KMS-11 (cell line): ENCODE measurements at regions not wholly inside any gene's neighbourhood (a gene's known extent, or its start where the extent isn't known, plus 50 kb on each side); places are given as distances from the start of the nearest gene placed in this dataset.

ENCODE experiments used
- H2AFZ ChIP-seq: fragments of 200-600 bp; sonication (generic); 2 replicates; pipeline ENCODE4 v1.6.1; 2016; ENCODE audit warnings: antibody characterized with exemption, mixed run types, low read depth
- H3K27ac ChIP-seq: fragments of 200-600 bp; sonication (generic); 2 replicates; pipeline ENCODE4 v1.6.1; 2016; ENCODE audit warnings: mild to moderate bottlenecking, mixed run types
- H3K27me3 ChIP-seq: fragments of 200-600 bp; sonication (generic); 2 replicates; pipeline ENCODE4 v1.6.1; 2017; ENCODE audit warnings: mild to moderate bottlenecking, low read depth, mixed run types, moderate library complexity; ENCODE audit not compliant: insufficient read depth
- H3K36me3 ChIP-seq: fragments of 200-600 bp; sonication (generic); 2 replicates; pipeline ENCODE4 v1.6.1; 2017; ENCODE audit warnings: mild to moderate bottlenecking, mixed run types; ENCODE audit not compliant: insufficient read depth
- H3K4me1 ChIP-seq: fragments of 200-600 bp; sonication (generic); 2 replicates; pipeline ENCODE4 v1.6.1; 2016; ENCODE audit warnings: mild to moderate bottlenecking, low read depth, mixed run types; ENCODE audit not compliant: poor library complexity, severe bottlenecking
- H3K4me2 ChIP-seq: fragments of 200-600 bp; sonication (generic); 2 replicates; pipeline ENCODE4 v1.7.0; 2016; ENCODE audit warnings: mild to moderate bottlenecking, mixed run types
- H3K4me3 ChIP-seq: fragments of 200-600 bp; sonication (generic); IDR thresholded peaks from 2 replicates; pipeline ENCODE4 v1.6.1; 2017; ENCODE audit warnings: low read depth, low read length, mixed read lengths; ENCODE audit not compliant: insufficient read depth
- H3K79me2 ChIP-seq: fragments of 200-600 bp; sonication (generic); 2 replicates; pipeline ENCODE4 v1.6.1; 2016; ENCODE audit warnings: low read depth, mixed run types; ENCODE audit not compliant: insufficient read depth
- H3K9ac ChIP-seq: fragments of 200-600 bp; sonication (generic); 2 replicates; pipeline ENCODE4 v1.6.1; 2016; ENCODE audit warnings: mild to moderate bottlenecking, mixed run types
- H4K20me1 ChIP-seq: fragments of 200-600 bp; sonication (generic); 2 replicates; pipeline ENCODE4 v1.6.1; 2016; ENCODE audit warnings: mild to moderate bottlenecking, mixed run types; ENCODE audit not compliant: insufficient read depth
- CTCF ChIP-seq: fragments of 200-600 bp; sonication (generic); conservative IDR thresholded peaks from 2 replicates; pipeline ENCODE4 v1.6.1; 2017; ENCODE audit warnings: low read depth, mild to moderate bottlenecking, antibody characterized with exemption, low read length, moderate library complexity, mixed read lengths

- H3K27me3 ChIP-seq = no peaks in the 10 kb centered on the region
- H3K9ac ChIP-seq = no peak overlapping the region
- no peak overlapping the region for H3K27ac ChIP-seq
- H3K4me2 ChIP-seq = no peak overlapping the region
- no peak overlapping the region for H3K4me3 ChIP-seq
- H2AFZ ChIP-seq = no peak overlapping the region
- no peaks in the 10 kb centered on the region for H3K4me1 ChIP-seq
- TF ChIP-seq CTCF = no peak
- H3K79me2 ChIP-seq = no peaks in the 10 kb centered on the region
- no peaks in the 10 kb centered on the region for H4K20me1 ChIP-seq
- no peaks in the 10 kb centered on the region for H3K36me3 ChIP-seq
Measured at GRCh38 chr2:57343391-57344006, 703.1 kb upstream of the VRK2 start.

GRCh38 chr2:57368190-57368589 is 678.4 kb upstream of the VRK2 start:
- H3K4me1 ChIP-seq = no peaks in the 10 kb centered on the region
- no peak overlapping the region for H3K4me3 ChIP-seq
- no peaks in the 10 kb centered on the region for H4K20me1 ChIP-seq
- no peak overlapping the region for H3K27ac ChIP-seq
- H3K79me2 ChIP-seq = no peaks in the 10 kb centered on the region
- no peaks in the 10 kb centered on the region for H3K27me3 ChIP-seq
- TF ChIP-seq CTCF = no peak
- no peaks in the 10 kb centered on the region for H3K36me3 ChIP-seq
- H2AFZ ChIP-seq = no peak overlapping the region
- no peak overlapping the region for H3K4me2 ChIP-seq
- no peak overlapping the region for H3K9ac ChIP-seq

- Histone ChIP-seq H2AFZ (no peak overlapping the region), H3K79me2 (no peaks in the 10 kb centered on the region), H3K4me1 (no peaks in the 10 kb centered on the region), H3K27ac (no peak overlapping the region), H3K4me3 (no peak overlapping the region), H3K36me3 (no peaks in the 10 kb centered on the region), H3K9ac (no peak overlapping the region), H4K20me1 (no peaks in the 10 kb centered on the region), H3K4me2 (no peak overlapping the region), H3K27me3 (no peaks in the 10 kb centered on the region)
- TF ChIP-seq CTCF = no peak
Measured at GRCh38 chr2:57370882-57371585, 675.6 kb upstream of the VRK2 start.

GRCh38 chr2:57372237-57372984 is 674.2 kb upstream of the VRK2 start:
- Histone ChIP-seq H3K4me1 (no peaks in the 10 kb centered on the region), H3K27ac (no peak overlapping the region), H3K27me3 (no peaks in the 10 kb centered on the region), H4K20me1 (no peaks in the 10 kb centered on the region), H3K4me3 (no peak overlapping the region), H2AFZ (no peak overlapping the region), H3K9ac (no peak overlapping the region), H3K4me2 (no peak overlapping the region), H3K79me2 (no peaks in the 10 kb centered on the region), H3K36me3 (no peaks in the 10 kb centered on the region)
- no peak for TF ChIP-seq CTCF
